Endothelial cell of umbilical vein (primary cell): ENCODE measurements at regions not wholly inside any gene's neighbourhood (a gene's known extent, or its start where the extent isn't known, plus 50 kb on each side); places are given as distances from the start of the nearest gene placed in this dataset.

Experiments
- BruUV-seq: library from RNA; stranded (reverse); fragments of 400-500 nt; replicated peaks from 2 replicates; lab custom pipeline; 2021; lab: Mats Ljungman, UMichigan
- CTCF ChIA-PET: fragments of 300-600, 350-600 bp; sonication (Branson Sonifier 250); formaldehyde crosslinking; loops from one replicate; lab custom pipeline; 2021; ENCODE audit warnings: antibody characterized with exemption, inconsistent platforms; lab: Charles Lee
- POLR2A ChIA-PET: fragments of 300-600, 350-600 bp; sonication (Branson Sonifier 250); formaldehyde crosslinking; loops from one replicate; lab custom pipeline; 2021; ENCODE audit warnings: antibody characterized with exemption, inconsistent platforms; lab: Charles Lee
- DNase-seq: peaks from one replicate; pipeline ENCODE4 v3.0.0-alpha.2; 2011; ENCODE audit warnings: low read depth, low spot score
- FAIRE-seq: peaks from 2 replicates; lab custom pipeline; 2011; peaks lifted over from hg19 to GRCh38; lab: Jason Lieb, UNC
- H2AFZ ChIP-seq: 2 replicates; pipeline ENCODE4 v1.6.0; 2012; ENCODE audit warnings: low read depth, low read length, control low read depth, inconsistent platforms
- H3K27ac ChIP-seq: 2 replicates; pipeline ENCODE4 v1.5.1; 2011; ENCODE audit warnings: low read depth, mild to moderate bottlenecking, control low read depth, low read length, moderate library complexity; ENCODE audit not compliant: insufficient read depth
- H3K27me3 ChIP-seq, 2 experiments: 2 replicates each; pipeline versions ENCODE4 v1.6.0 to v1.6.1; 2011; ENCODE audit warnings: low read length in 2 of 2, mixed read lengths in 1 of 2; ENCODE audit not compliant: control insufficient read depth in 2 of 2, insufficient read depth in 2 of 2
- H3K36me3 ChIP-seq, 2 experiments: 2 replicates in 1 of 2; 3 replicates in 1 of 2; pipeline ENCODE4 v1.5.1; 2011; ENCODE audit warnings: low read length in 2 of 2, mild to moderate bottlenecking in 1 of 2, moderate library complexity in 1 of 2; ENCODE audit not compliant: control insufficient read depth in 2 of 2, insufficient read depth in 2 of 2; ENCODE audit errors: extremely low read depth in 1 of 2
- H3K4me1 ChIP-seq: 3 replicates; pipeline ENCODE4 v1.5.1; 2011; ENCODE audit warnings: mild to moderate bottlenecking, low read length; ENCODE audit not compliant: control insufficient read depth, insufficient read depth; ENCODE audit errors: extremely low read depth
- H3K4me2 ChIP-seq: 2 replicates; pipeline ENCODE4 v1.6.1; 2011; ENCODE audit warnings: low read length, control low read depth, mixed read lengths; ENCODE audit not compliant: insufficient read depth
- H3K4me3 ChIP-seq, 3 experiments: fragments of 200-600 bp in 1 of 3; sonication (generic), shearing (Covaris generic) in 1 of 3; replicated peaks in 1 of 3; 2 replicates each; pipeline ENCODE4 v1.5.1; 2011 to 2016; ENCODE audit warnings: control low read depth in 3 of 3, low read length in 3 of 3, mild to moderate bottlenecking in 2 of 3, inconsistent platforms in 1 of 3, low read depth in 1 of 3, moderate library complexity in 1 of 3; ENCODE audit not compliant: insufficient read depth in 1 of 3
- H3K79me2 ChIP-seq: 2 replicates; pipeline ENCODE4 v1.6.0; 2012; ENCODE audit warnings: low read length, inconsistent platforms; ENCODE audit not compliant: control insufficient read depth, insufficient read depth
- H3K9ac ChIP-seq: replicated peaks from 2 replicates; pipeline ENCODE3; 2011; ENCODE audit warnings: low read length, control low read depth; ENCODE audit not compliant: insufficient read depth; ENCODE audit errors: extremely low read depth
- H3K9me1 ChIP-seq: replicated peaks from 3 replicates; pipeline ENCODE4 v1.6.0; 2011; ENCODE audit warnings: mild to moderate bottlenecking, low read length; ENCODE audit not compliant: control insufficient read depth, insufficient read depth; ENCODE audit errors: extremely low read depth
- H3K9me3 ChIP-seq: replicated peaks from 2 replicates; pipeline ENCODE4 v1.5.1; 2012; ENCODE audit warnings: low read length, inconsistent platforms; ENCODE audit not compliant: control insufficient read depth, insufficient read depth
- H4K20me1 ChIP-seq: replicated peaks from 2 replicates; pipeline ENCODE3; 2011; ENCODE audit warnings: mild to moderate bottlenecking, low read length; ENCODE audit not compliant: control insufficient read depth, insufficient read depth; ENCODE audit errors: extremely low read depth
- EZH2 ChIP-seq: IDR thresholded peaks from 2 replicates; pipeline ENCODE4 v1.6.1; 2012; ENCODE audit warnings: borderline replicate concordance, low read depth, mild to moderate bottlenecking, moderate library complexity, low read length, inconsistent platforms; ENCODE audit not compliant: severe bottlenecking
- FOS ChIP-seq: IDR thresholded peaks from 2 replicates; pipeline ENCODE4 v1.6.1; 2011; ENCODE audit warnings: mild to moderate bottlenecking, low read length, moderate library complexity, borderline replicate concordance; ENCODE audit not compliant: insufficient read depth
- GATA2 ChIP-seq: IDR thresholded peaks from 2 replicates; pipeline ENCODE4 v1.7.0; 2011; ENCODE audit warnings: low read depth, mild to moderate bottlenecking, moderate library complexity, mixed read lengths, low read length; ENCODE audit not compliant: insufficient read length, insufficient read depth
- JUN ChIP-seq: IDR thresholded peaks from 2 replicates; pipeline ENCODE4 v1.6.1; 2011; ENCODE audit warnings: borderline replicate concordance, low read depth; ENCODE audit not compliant: insufficient read length, insufficient read depth
- MYC ChIP-seq: IDR thresholded peaks from one replicate; pipeline ENCODE4 v1.6.1; 2011; ENCODE audit warnings: mild to moderate bottlenecking, low read depth, low read length
- POLR2A ChIP-seq: IDR thresholded peaks from 2 replicates; pipeline ENCODE4 v1.6.1; 2012; ENCODE audit warnings: low read depth, mild to moderate bottlenecking, control low read depth, low read length
- POLR2AphosphoS5 ChIP-seq: IDR thresholded peaks from 2 replicates; pipeline ENCODE4 v1.6.1; 2012; ENCODE audit warnings: low read depth, mild to moderate bottlenecking, control low read depth, low read length, moderate library complexity; ENCODE audit not compliant: insufficient read depth
- dilution Hi-C: fragments of 300-500 bp; cut with MboI; formaldehyde crosslinking; loops from one replicate; pipeline ENCODE4 v1.15.0; 2019; ENCODE audit warnings: low sequenced_read_pairs; ENCODE audit not compliant: extremely low pct_ligation_motif_present
- intact Hi-C: fragments of 100-400 bp; cut with micrococcal nuclease; formaldehyde crosslinking; loops from one replicate; pipeline ENCODE4 v1.10.0; 2022
- TF ChIP-seq, protein P1 (sequence below): IDR thresholded peaks from 2 replicates; pipeline ENCODE4 v1.6.1; 2011; ENCODE audit not compliant: insufficient read depth, insufficient read length
- TF ChIP-seq, protein P2 (sequence below), 2 donors: IDR thresholded peaks; 1 replicate in 1 of 2; 2 replicates in 1 of 2; pipeline ENCODE4 v1.5.1; 2011; ENCODE audit warnings: low read length in 2 of 2, mild to moderate bottlenecking in 2 of 2, moderate library complexity in 2 of 2, control low read depth in 1 of 2, inconsistent platforms in 1 of 2, low read depth in 1 of 2; ENCODE audit not compliant: insufficient read depth in 1 of 2; ENCODE audit errors: extremely low read depth in 1 of 2

DNA sequence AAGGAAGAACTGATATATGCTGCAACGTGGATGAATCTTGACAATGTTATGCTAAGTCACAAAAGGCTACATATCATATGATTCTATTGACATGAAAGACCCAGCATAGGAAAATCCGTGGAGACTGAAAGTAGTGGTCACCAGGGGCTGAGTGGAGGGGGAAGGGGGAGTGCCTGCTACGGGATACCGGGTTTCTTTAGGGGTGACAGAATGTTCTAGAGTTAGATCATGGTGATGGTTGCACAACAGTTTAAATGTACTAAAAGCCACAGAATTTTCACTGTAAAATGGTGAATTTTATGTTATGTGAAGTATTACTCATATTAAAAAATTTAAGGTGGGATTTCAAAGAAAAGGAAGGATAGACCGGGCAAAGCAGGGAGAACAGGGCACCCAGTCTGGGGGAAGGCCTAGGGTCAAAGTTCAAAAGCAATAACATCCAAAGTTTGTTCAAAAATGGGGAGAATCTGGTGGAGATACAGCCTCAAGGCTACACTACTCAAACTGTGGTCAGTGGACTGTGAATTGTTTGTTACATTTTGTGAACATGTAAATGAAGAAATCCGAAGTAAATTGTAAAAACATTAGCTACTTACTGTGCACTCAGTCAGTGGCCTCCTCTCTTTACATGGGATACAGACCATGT lies 74.2 kb upstream of the FNDC3B start:
- Histone ChIP-seq H3K27ac (no peak overlapping the region), H3K4me1 (peaks cover 20% of the 10 kb centered on the region), H3K79me2 (no peaks in the 10 kb centered on the region), H4K20me1 (no peaks in the 10 kb centered on the region), H3K27me3 (no peaks in the 10 kb centered on the region), H2AFZ (no peak overlapping the region), H3K9ac (no peak overlapping the region), H3K36me3 (no peaks in the 10 kb centered on the region), H3K9me1 (no peaks in the 10 kb centered on the region), H3K9me3 (no peaks in the 10 kb centered on the region), H3K4me2 (no peak overlapping the region), H3K4me3 (no peak overlapping the region)
- dilution Hi-C loops, result no loop called here
- TF ChIP-seq JUN (no peak), GATA2 (no peak), POLR2AphosphoS5 (no peak), POLR2A (no peak), FOS (no peak), EZH2 (no peak), MYC (no peak)
- TF ChIP-seq, protein P1, sequence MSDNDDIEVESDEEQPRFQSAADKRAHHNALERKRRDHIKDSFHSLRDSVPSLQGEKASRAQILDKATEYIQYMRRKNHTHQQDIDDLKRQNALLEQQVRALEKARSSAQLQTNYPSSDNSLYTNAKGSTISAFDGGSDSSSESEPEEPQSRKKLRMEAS, result no peak
- TF ChIP-seq, protein P2, sequence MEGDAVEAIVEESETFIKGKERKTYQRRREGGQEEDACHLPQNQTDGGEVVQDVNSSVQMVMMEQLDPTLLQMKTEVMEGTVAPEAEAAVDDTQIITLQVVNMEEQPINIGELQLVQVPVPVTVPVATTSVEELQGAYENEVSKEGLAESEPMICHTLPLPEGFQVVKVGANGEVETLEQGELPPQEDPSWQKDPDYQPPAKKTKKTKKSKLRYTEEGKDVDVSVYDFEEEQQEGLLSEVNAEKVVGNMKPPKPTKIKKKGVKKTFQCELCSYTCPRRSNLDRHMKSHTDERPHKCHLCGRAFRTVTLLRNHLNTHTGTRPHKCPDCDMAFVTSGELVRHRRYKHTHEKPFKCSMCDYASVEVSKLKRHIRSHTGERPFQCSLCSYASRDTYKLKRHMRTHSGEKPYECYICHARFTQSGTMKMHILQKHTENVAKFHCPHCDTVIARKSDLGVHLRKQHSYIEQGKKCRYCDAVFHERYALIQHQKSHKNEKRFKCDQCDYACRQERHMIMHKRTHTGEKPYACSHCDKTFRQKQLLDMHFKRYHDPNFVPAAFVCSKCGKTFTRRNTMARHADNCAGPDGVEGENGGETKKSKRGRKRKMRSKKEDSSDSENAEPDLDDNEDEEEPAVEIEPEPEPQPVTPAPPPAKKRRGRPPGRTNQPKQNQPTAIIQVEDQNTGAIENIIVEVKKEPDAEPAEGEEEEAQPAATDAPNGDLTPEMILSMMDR (IDR thresholded peaks at IDR 0.05; ENCODE audit: extremely low read depth in 1 of 2, insufficient read depth in 1 of 2, low read depth in 1 of 2, low read length in 2 of 2), result no peak
- ChIA-PET POLR2A (no interaction called here), CTCF (no interaction called here)
- BruUV-seq, result no TSS peak
- FAIRE-seq (no peak), DNase-seq (no peak)
- intact Hi-C loops, result loop anchor here (5.0 to 10.0 kb wide), 2 partner anchors 103 to 320 kb away; no protein-coding TSS in a partner anchor
